Left lung (tissue), 4 donors: ENCODE measurements at regions not wholly inside any gene's neighbourhood (a gene's known extent, or its start where the extent isn't known, plus 50 kb on each side); places are given as distances from the start of the nearest gene placed in this dataset.

Experiments
- ATAC-seq: fragments of 200-7000 bp; cut with Tn5 transposase; one replicate; pipeline ENCODE4 v1.9.1; 2020; ENCODE audit warnings: moderate library complexity
- DNase-seq, 4 donors: peaks; one replicate each; pipeline ENCODE4 v3.0.0-alpha.2; 2013 to 2020
- H3K27ac ChIP-seq, 2 donors: fragments of 200-600 bp; sonication (generic) in 1 of 2; one replicate each; pipeline versions ENCODE4 v1.5.0 to v1.8.0; 2020 to 2021
- H3K27me3 ChIP-seq, 2 donors: fragments of 200-600 bp; sonication (generic) in 1 of 2; one replicate each; pipeline versions ENCODE4 v1.5.0 to v1.8.0; 2020 to 2021
- H3K36me3 ChIP-seq, 2 donors: fragments of 200-600 bp; sonication (generic) in 1 of 2; one replicate each; pipeline versions ENCODE4 v1.5.0 to v1.8.0; 2020 to 2021
- H3K4me1 ChIP-seq, 2 donors: fragments of 200-600 bp; one replicate each; pipeline ENCODE4 v1.8.0; 2021
- H3K4me3 ChIP-seq, 2 donors: fragments of 200-600 bp; sonication (generic) in 1 of 2; one replicate each; pipeline versions ENCODE4 v1.5.0 to v1.8.0; 2020 to 2021; ENCODE audit warnings: mild to moderate bottlenecking in 1 of 2
- H3K9me3 ChIP-seq, 2 donors: fragments of 200-600 bp; sonication (generic) in 1 of 2; one replicate each; pipeline versions ENCODE4 v1.5.0 to v1.8.0; 2020 to 2021
- intact Hi-C, 2 donors: fragments of 100-400 bp; cut with DNase I; formaldehyde crosslinking; loops; one replicate each; pipeline versions ENCODE4 v1.11.2 to v1.14.2; 2022
- TF ChIP-seq, protein P1 (sequence below), 2 donors: fragments of 200-600 bp; sonication (generic) in 1 of 2; IDR thresholded peaks; one replicate each; pipeline versions ENCODE4 v1.5.0 to v1.8.0; 2021; ENCODE audit warnings: antibody characterized with exemption in 2 of 2
- donor health status: DM: no; HTN: yes; CAD: no.
- donor health status: DM: no; HTN: no; CAD: no.

- H3K36me3 ChIP-seq: no peaks in the 10 kb centered on the region
- H3K9me3 ChIP-seq: no peaks in the 10 kb centered on the region
- no peak overlapping the region for H3K4me3 ChIP-seq
- DNase-seq (no peak), ATAC-seq (no peak)
- intact Hi-C loops: no loop called here
- H3K27me3 ChIP-seq: no peaks in the 10 kb centered on the region
- H3K4me1 ChIP-seq: peaks cover 0 to 4% of the 10 kb centered on the region in 2 donors
- TF ChIP-seq, protein P1, sequence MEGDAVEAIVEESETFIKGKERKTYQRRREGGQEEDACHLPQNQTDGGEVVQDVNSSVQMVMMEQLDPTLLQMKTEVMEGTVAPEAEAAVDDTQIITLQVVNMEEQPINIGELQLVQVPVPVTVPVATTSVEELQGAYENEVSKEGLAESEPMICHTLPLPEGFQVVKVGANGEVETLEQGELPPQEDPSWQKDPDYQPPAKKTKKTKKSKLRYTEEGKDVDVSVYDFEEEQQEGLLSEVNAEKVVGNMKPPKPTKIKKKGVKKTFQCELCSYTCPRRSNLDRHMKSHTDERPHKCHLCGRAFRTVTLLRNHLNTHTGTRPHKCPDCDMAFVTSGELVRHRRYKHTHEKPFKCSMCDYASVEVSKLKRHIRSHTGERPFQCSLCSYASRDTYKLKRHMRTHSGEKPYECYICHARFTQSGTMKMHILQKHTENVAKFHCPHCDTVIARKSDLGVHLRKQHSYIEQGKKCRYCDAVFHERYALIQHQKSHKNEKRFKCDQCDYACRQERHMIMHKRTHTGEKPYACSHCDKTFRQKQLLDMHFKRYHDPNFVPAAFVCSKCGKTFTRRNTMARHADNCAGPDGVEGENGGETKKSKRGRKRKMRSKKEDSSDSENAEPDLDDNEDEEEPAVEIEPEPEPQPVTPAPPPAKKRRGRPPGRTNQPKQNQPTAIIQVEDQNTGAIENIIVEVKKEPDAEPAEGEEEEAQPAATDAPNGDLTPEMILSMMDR (IDR thresholded peaks at IDR 0.05): no peak
- no peak overlapping the region for H3K27ac ChIP-seq
These were observed 124.5 kb upstream of the ARHGAP5 start for GRCh38 chr14:31952573-31952972.

DNA sequence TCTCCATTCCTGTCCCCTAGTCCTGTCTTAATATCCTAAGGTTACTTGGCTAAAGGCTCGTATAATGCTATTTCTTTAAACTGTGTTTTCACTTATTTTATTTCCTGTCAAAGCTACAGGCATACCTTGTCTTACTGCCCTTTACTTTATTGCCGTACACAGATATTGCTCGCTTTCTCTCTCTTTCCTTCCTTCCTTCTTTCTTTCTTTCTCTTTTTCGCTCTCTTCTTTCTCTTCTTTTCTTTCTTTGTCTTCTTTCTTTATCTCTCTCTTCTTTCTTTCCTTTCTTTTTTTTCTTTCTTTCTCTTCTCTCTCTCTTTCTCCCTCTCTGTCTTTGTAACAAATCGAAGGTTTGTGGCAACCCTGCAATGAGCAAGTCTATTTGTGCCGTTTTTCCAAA, 123.9 kb upstream of the ARHGAP5 start:
- intact Hi-C loops: no loop called here
- ATAC-seq: no peak
- Histone ChIP-seq H3K4me3 (no peak overlapping the region), H3K27me3 (no peaks in the 10 kb centered on the region), H3K4me1 (peaks cover 0 to 4% of the 10 kb centered on the region in 2 donors), H3K36me3 (no peaks in the 10 kb centered on the region), H3K9me3 (no peaks in the 10 kb centered on the region), H3K27ac (no peak overlapping the region)
- no peak for DNase-seq
- TF ChIP-seq, protein P1 (IDR thresholded peaks at IDR 0.05): no peak

- no peaks in the 10 kb centered on the region for H3K9me3 ChIP-seq
- no peaks in the 10 kb centered on the region for H3K36me3 ChIP-seq
- H3K27ac ChIP-seq: no peak overlapping the region
- intact Hi-C loops: no loop called here
- peaks cover 0 to 4% of the 10 kb centered on the region in 2 donors for H3K4me1 ChIP-seq
- DNase-seq: no peak
- no peaks in the 10 kb centered on the region for H3K27me3 ChIP-seq
- TF ChIP-seq, protein P1 (IDR thresholded peaks at IDR 0.05): no peak
- H3K4me3 ChIP-seq: no peak overlapping the region
- ATAC-seq: no peak
These were observed 122.1 kb upstream of the ARHGAP5 start for GRCh38 chr14:31954991-31955390.

GRCh38 chr14:31955936-31956579, 121.0 kb upstream of the ARHGAP5 start:
- ATAC-seq (no peak), DNase-seq (no peak)
- no peaks in the 10 kb centered on the region for H3K9me3 ChIP-seq
- H3K4me1 ChIP-seq: peaks cover 0 to 3% of the 10 kb centered on the region in 2 donors
- H3K4me3 ChIP-seq: no peak overlapping the region
- no peak overlapping the region for H3K27ac ChIP-seq
- no peaks in the 10 kb centered on the region for H3K36me3 ChIP-seq
- TF ChIP-seq, protein P1 (IDR thresholded peaks at IDR 0.05): no peak
- H3K27me3 ChIP-seq: no peaks in the 10 kb centered on the region
- intact Hi-C loops: no loop called here

DNA sequence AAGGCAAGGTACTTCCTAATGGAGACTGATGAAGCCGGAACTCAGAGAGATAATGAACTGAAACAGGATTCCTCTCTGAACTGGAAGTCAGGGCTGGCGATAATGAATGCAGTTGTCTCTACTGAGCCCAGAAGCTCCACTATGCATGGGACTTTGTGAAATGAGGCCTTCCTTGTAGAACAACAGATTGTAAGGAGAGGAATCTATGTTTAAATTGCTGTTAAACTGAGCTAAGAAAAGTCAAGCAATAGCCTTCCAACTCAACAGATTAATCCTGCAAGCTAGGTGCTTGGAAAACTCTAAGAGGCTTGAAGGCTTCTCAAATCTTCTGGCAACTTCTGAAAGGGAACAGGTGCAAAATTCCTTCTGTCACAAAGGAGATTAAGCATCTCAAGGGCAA, 119.5 kb upstream of the ARHGAP5 start:
- intact Hi-C loops: no loop called here

More for the DNA sequence above, 119.5 kb upstream of the ARHGAP5 start:
- TF ChIP-seq, protein P1 (IDR thresholded peaks at IDR 0.05): no peak
- no peaks in the 10 kb centered on the region for H3K27me3 ChIP-seq
- H3K9me3 ChIP-seq: no peaks in the 10 kb centered on the region
- H3K4me3 ChIP-seq: no peak overlapping the region
- no peaks in the 10 kb centered on the region for H3K4me1 ChIP-seq
- ATAC-seq: no peak
- no peak overlapping the region for H3K27ac ChIP-seq
- H3K36me3 ChIP-seq: no peaks in the 10 kb centered on the region
- DNase-seq: no peak
